Right lobe of liver (tissue), 6 donors: ENCODE measurements at regions not wholly inside any gene's neighbourhood (a gene's known extent, or its start where the extent isn't known, plus 50 kb on each side); places are given as distances from the start of the nearest gene placed in this dataset.

Experiments used
- ATAC-seq, 4 donors: fragments of 200-7000 bp; cut with Tn5 transposase; one replicate each; pipeline ENCODE4 v1.9.1; 2020; ENCODE audit warnings: mild to moderate bottlenecking in 4 of 4, moderate library complexity in 4 of 4
- DNase-seq, 3 donors: peaks; one replicate each; pipeline ENCODE4 v3.0.0-alpha.2; 2020
- H3K27ac ChIP-seq, 3 donors: fragments of 200-600 bp; one replicate each; pipeline ENCODE4 v1.8.0; 2022
- H3K27me3 ChIP-seq, 2 donors: fragments of 200-600 bp; one replicate each; pipeline ENCODE4 v1.8.0; 2022
- H3K36me3 ChIP-seq, 4 donors: fragments of 200-600 bp; sonication (generic) in 1 of 4; one replicate each; pipeline versions ENCODE4 v1.5.1 to v1.8.0; 2017 to 2022; ENCODE audit warnings: control low read depth in 1 of 4
- H3K4me1 ChIP-seq, 4 donors: fragments of 200-600 bp; sonication (generic) in 1 of 4; one replicate each; pipeline versions ENCODE4 v1.5.1 to v1.8.0; 2017 to 2022; ENCODE audit warnings: control low read depth in 1 of 4
- H3K4me3 ChIP-seq, 3 donors: fragments of 200-600 bp; one replicate each; pipeline ENCODE4 v1.8.0; 2022
- H3K9me3 ChIP-seq, 4 donors: fragments of 200-600 bp; sonication (generic) in 1 of 4; one replicate each; pipeline versions ENCODE4 v1.5.1 to v1.8.0; 2017 to 2022; ENCODE audit warnings: control low read depth in 1 of 4
- POLR2A ChIP-seq: fragments of 450-650 bp; IDR thresholded peaks from one replicate; pipeline ENCODE4 v1.6.1; 2017; ENCODE audit warnings: antibody characterized with exemption, mild to moderate bottlenecking
- WGBS: methylation state at CpG from one replicate; pipeline ENCODE4 v1.1.6; 2018; ENCODE audit warnings: low coverage, low lambda C conversion rate; ENCODE audit not compliant: insufficient coverage; ENCODE audit errors: missing lambda C conversion rate; 5-methylcytosine and 5-hydroxymethylcytosine counted together
- intact Hi-C, 2 donors: fragments of 100-400 bp; cut with DNase I; formaldehyde crosslinking; loops; one replicate each; pipeline versions ENCODE4 v1.11.2 to v1.14.1; 2022
- TF ChIP-seq, protein P1 (sequence below), 4 donors: fragments of 200-600 bp in 3 of 4; fragments of 450-650 bp in 1 of 4; IDR thresholded peaks; one replicate each; pipeline versions ENCODE4 v1.5.1 to v1.8.0; 2016 to 2022; ENCODE audit warnings: antibody characterized with exemption in 4 of 4, mild to moderate bottlenecking in 2 of 4
- donor health status: DM: no; HTN: yes; CAD: no.
- donor health status: DM: no; HTN: no; CAD: no.
- donor health status: DM: no; HTN: no; CAD: no.
- donor health status: DM: no; HTN: yes; CAD: no.
- donor health status: DM: no; HTN: yes; CAD: no.

DNA sequence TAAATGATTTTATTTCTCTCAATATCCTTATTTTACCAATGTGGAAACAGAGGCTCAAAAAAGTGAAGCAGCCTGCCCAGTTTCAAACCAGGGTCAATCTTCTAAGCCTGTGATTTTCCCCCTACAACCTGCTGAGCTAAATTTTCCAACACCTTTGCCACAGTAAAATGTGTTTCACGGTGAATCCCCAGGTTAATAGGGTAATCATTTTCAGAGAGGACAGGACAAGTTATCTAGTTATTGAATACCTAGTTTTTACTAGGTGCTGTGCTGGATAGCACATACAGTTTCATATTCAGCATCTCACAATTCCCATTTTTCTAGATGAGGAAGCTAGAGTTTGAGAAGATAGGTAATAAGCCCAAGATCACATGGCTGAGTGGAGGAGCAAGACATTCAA is 236.6 kb downstream of the PTH2R start:
- H3K36me3 ChIP-seq: no peaks in the 10 kb centered on the region
- ATAC-seq (no peak), DNase-seq (no peak)
- H3K4me1 ChIP-seq: no peaks in the 10 kb centered on the region
- intact Hi-C loops: no loop called here
- no peak overlapping the region for H3K4me3 ChIP-seq
- TF ChIP-seq POLR2A: no peak
- TF ChIP-seq, protein P1, sequence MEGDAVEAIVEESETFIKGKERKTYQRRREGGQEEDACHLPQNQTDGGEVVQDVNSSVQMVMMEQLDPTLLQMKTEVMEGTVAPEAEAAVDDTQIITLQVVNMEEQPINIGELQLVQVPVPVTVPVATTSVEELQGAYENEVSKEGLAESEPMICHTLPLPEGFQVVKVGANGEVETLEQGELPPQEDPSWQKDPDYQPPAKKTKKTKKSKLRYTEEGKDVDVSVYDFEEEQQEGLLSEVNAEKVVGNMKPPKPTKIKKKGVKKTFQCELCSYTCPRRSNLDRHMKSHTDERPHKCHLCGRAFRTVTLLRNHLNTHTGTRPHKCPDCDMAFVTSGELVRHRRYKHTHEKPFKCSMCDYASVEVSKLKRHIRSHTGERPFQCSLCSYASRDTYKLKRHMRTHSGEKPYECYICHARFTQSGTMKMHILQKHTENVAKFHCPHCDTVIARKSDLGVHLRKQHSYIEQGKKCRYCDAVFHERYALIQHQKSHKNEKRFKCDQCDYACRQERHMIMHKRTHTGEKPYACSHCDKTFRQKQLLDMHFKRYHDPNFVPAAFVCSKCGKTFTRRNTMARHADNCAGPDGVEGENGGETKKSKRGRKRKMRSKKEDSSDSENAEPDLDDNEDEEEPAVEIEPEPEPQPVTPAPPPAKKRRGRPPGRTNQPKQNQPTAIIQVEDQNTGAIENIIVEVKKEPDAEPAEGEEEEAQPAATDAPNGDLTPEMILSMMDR (IDR thresholded peaks at IDR 0.05): no peak
- H3K27me3 ChIP-seq: no peaks in the 10 kb centered on the region
- 53% methylated on average over 1 of the region's 1 CpG for WGBS
- no peak overlapping the region for H3K27ac ChIP-seq
- H3K9me3 ChIP-seq: no peaks in the 10 kb centered on the region

DNA sequence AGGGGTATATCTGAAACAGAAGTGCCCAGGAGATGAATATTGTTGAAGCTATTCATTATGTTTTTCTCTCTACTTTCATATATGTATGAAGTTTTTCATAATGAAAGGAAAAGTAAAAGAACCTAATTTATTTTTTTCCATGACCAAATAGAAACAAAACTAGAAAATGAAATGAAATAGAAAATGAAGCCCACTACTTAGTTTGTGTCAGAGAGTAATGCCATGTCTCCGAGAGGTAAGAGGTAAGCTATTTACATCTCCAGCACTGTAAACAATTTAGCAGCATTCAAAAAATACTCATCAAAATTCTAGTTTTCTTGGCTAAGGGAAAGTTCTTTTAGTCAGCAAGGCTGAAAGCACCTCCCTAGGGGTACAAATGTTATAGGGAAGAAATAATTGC is 238.6 kb downstream of the PTH2R start:
- no peak overlapping the region for H3K4me3 ChIP-seq

GRCh38 chr2:208648368-208648767 is 241.8 kb downstream of the PTH2R start:
- 65% methylated on average over 4 of the region's 4 CpGs for WGBS
- H3K27ac ChIP-seq: no peak overlapping the region
- H3K9me3 ChIP-seq: no peaks in the 10 kb centered on the region
- H3K36me3 ChIP-seq: no peaks in the 10 kb centered on the region
- H3K4me3 ChIP-seq: no peak overlapping the region
- intact Hi-C loops: no loop called here
- H3K4me1 ChIP-seq: no peaks in the 10 kb centered on the region
- no peaks in the 10 kb centered on the region for H3K27me3 ChIP-seq
- ATAC-seq (no peak), DNase-seq (no peak)
- no peak for TF ChIP-seq POLR2A

More for the DNA sequence above, 238.6 kb downstream of the PTH2R start:
- Histone ChIP-seq H3K27me3 (no peaks in the 10 kb centered on the region), H3K36me3 (no peaks in the 10 kb centered on the region), H3K9me3 (no peaks in the 10 kb centered on the region), H3K4me1 (no peaks in the 10 kb centered on the region), H3K27ac (no peak overlapping the region)
- 32% methylated on average over 1 of the region's 1 CpG for WGBS
- ATAC-seq (no peak), DNase-seq (no peak)
- no peak for TF ChIP-seq POLR2A
- TF ChIP-seq, protein P1 (IDR thresholded peaks at IDR 0.05): no peak
- intact Hi-C loops: no loop called here

DNA sequence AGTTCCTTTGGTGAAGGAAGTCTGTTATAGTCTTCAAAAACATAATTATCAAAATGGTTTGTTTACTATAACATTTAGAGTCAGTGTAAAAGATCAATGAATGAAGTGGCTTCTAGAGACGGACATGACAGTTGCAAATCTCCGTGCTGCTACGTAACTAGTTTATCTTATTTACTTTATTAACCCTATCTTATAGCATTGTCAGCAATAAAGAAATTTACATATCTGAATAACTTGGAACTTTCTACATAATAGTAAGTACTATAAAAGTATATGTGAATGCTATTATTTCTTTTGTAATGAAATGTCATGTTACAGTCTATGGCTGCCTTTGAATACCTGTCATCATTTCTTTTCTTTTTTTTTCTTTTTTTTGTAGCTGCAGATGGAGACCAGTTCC is 246.8 kb downstream of the PTH2R start:
- ATAC-seq (no peak), DNase-seq (no peak)
- TF ChIP-seq, protein P1 (IDR thresholded peaks at IDR 0.05): no peak
- no peak for TF ChIP-seq POLR2A
- no peak overlapping the region for H3K4me3 ChIP-seq
- H3K4me1 ChIP-seq: no peaks in the 10 kb centered on the region
- intact Hi-C loops: no loop called here
- no peak overlapping the region for H3K27ac ChIP-seq
- H3K9me3 ChIP-seq: no peaks in the 10 kb centered on the region
- WGBS: 48% methylated on average over 3 of the region's 3 CpGs
- H3K27me3 ChIP-seq: no peaks in the 10 kb centered on the region
- no peaks in the 10 kb centered on the region for H3K36me3 ChIP-seq

GRCh38 chr2:208654056-208654455 is 247.5 kb downstream of the PTH2R start:
- Histone ChIP-seq H3K27me3 (no peaks in the 10 kb centered on the region), H3K4me1 (no peaks in the 10 kb centered on the region), H3K9me3 (no peaks in the 10 kb centered on the region), H3K36me3 (no peaks in the 10 kb centered on the region), H3K4me3 (no peak overlapping the region), H3K27ac (no peak overlapping the region)
- DNase-seq (no peak), ATAC-seq (no peak)
- intact Hi-C loops: no loop called here
- no peak for TF ChIP-seq POLR2A
- TF ChIP-seq, protein P1 (IDR thresholded peaks at IDR 0.05): no peak
